NCI-H460 (cell line): ENCODE measurements at regions not wholly inside any gene's neighbourhood (a gene's known extent, or its start where the extent isn't known, plus 50 kb on each side); places are given as distances from the start of the nearest gene placed in this dataset.

Experiments
- DNase-seq: peaks from one replicate; pipeline ENCODE4 v3.0.0-alpha.2; 2016; ENCODE audit warnings: low read depth; ENCODE audit errors: extremely low read depth

- no peak for DNase-seq
Measured at GRCh38 chr12:90172524-90172923, 463.9 kb upstream of the ATP2B1 start.

DNA sequence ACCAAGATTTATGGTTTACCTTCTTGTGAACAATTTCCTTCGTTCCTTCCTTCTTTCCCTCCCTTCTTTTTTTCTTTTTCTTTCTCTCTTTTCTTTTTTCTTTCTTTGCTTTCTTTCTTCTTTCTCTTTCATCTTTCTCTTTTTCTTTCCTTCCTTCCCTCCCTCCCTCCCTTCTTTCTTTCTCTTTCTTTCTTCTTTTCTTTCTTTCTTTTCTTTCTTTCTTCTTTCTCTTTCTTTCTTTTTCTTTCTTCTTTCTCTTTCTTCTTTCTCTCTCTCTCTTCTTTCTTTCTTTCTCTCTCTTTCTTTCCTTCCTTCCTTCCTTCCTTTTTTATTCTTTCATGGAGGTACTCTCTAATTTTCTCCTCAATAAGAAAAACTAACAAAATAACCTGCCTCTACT is 462.1 kb upstream of the ATP2B1 start:
- no peak for DNase-seq

GRCh38 chr12:90167518-90168208 is 459.0 kb upstream of the ATP2B1 start:
- no peak for DNase-seq

DNA sequence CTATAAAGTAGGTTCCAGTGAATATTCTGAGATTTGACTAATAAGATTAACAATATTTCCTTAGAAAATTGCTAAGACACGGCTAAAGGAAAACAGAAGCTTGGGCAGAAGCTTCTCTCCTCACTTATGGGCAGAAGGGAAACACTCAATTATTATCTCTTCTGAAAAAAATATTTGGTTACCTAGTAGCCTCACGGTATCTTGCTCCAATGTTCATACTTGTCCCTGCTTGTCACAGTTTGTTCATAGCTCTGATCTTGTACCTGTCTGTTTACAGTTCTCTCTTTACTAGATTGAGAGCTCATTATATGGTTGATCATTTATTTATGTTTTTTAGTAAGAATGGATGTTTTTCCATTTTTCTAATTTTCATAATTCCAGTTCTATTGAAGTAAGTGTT is 458.0 kb upstream of the ATP2B1 start:
- DNase-seq: no peak

DNA sequence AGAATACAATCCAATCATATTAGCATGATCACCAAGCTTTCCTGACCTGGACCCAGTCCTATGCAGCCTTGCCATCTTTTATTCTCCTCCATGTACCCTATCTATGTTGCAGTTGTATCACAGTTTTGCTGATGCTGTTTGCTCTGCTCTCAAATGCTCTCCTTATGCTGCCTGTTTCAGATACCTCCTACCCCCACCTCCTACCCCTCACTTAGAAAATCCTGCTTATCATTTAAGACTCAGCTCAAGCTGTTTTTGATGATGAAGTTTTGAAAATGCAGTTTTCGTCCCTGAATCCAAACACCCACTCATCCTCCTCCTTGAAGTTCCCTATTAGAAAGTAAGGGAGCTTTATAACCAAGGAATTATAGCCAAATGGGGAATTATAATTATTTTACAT is 457.4 kb upstream of the ATP2B1 start:
- no peak for DNase-seq

- DNase-seq: peak; percentile 31
Measured at GRCh38 chr12:90163975-90164374, 455.3 kb upstream of the ATP2B1 start.

DNA sequence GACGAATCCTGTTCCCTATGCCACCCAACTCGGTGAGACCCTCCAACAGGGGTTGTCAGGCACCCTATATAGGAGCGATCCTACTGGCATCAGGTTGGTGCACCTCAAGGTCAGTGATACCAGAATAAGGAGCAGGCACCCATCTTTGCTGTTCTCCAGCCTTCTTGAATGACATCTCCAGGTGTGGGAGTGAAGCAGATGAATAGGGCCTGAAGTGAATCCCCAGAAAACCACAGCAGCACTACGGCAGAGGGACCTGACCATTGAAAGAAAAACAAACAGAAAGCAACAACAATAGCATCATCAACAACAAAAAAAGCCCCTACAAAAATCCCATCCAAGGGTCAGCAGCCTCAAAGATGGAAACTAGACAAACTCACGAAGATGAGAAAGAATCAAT is 445.2 kb upstream of the ATP2B1 start:
- DNase-seq: no peak

- no peak for DNase-seq
Measured at GRCh38 chr12:90152897-90153624, 444.4 kb upstream of the ATP2B1 start.

DNA sequence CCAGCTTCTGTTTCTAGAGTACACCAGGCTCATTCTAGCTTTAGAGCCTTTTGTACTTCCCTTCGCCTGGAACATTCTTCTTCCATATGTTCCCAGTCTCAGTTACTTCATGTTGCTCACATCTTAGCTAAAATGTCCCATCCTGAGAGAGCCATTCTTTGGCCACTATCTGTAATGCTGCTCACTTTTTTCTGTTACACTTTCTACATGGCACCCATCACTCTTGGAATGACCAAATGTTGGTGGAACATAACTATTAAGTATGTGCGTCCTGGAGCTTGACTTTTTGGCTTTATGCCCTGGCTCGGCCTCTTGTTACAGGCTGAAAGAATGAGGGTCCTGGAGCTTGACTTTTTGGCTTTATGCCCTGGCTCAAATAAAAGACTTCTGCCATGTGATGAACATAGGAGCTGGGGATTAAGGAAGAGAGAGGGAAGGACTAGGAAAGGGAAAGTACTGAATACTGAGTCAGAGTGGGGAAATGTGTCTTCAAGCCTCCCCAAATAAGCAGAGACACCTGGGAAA is 442.9 kb upstream of the ATP2B1 start:
- no peak for DNase-seq

DNA sequence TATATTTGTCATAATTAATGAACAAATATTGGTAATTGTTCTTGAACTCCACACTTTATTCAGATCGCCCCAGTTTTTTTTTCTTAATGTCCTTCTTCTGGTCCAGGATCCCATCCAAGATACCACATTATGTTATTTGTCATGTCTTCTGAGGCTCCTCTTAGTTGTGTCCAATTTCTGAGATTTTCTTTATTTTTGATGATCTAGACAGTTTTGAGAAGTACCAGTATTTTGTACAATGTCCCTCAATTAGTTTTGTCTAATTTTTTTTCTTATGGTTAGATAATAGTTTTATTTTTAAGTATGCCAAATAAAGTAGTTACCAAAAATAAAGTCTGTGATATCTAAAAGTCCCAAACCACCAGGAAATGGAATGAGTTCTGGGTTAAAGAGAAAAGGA is 440.8 kb upstream of the ATP2B1 start:
- DNase-seq: no peak

GRCh38 chr12:90129366-90130030 is 420.9 kb upstream of the ATP2B1 start:
- no peak for DNase-seq

DNA sequence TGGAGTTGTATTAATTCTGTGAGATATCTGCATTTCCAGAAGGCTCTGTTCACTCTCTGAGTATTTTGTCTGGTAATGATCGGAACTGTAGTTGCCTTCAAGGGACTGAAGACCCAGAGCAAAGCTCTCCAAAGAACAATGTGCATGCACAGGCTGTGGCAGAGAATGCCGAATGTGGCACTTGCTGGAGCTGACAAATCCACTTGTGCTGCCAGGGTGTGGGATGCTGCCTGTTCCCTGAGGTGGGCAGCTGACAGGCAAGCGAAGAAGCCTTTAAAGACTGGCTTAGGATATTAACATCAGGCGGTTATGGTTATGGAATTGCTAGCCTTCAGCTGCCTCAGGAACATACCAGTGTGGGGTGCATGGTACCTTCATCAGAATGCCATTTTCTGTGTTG is 419.9 kb upstream of the ATP2B1 start:
- DNase-seq: no peak

DNA sequence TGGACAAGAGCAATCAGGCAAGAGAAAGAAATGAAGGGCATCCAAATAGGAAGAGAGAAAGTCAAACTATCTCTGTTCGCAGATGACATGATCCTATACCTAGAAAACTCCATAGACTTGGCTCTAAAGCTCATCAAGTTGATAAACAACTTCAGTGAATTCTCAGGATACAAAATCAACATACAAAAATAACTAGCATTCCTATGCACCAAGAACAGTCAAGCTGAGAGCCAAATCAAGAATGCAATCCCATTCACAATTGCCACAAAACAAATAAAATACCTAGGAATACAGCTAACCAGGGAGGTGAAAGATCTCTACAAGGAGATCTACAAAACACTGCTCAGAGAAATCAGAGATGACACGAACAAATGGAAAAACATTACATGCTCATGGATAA is 417.5 kb upstream of the ATP2B1 start:
- DNase-seq: no peak

- no peak for DNase-seq
Measured at GRCh38 chr12:90124914-90125313, 416.3 kb upstream of the ATP2B1 start.

DNA sequence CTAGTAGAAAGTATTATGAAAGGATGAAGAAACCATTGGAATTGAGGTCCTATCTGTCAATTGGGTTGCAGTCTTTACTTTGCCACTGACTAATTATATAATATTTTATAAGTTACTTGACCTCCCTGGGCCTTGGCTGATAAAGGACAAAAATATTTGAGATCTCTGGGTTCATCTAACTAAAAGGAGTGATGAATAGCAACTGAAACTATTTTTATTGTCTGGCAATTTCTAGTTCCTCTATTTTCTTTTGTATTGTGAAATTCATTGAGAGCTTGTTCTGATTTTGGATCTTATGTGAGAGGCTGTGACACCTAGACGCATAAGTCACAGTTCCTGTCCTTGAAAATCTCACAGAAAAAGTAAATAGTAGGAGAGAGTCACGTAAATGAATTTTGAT is 415.7 kb upstream of the ATP2B1 start:
- no peak for DNase-seq

DNA sequence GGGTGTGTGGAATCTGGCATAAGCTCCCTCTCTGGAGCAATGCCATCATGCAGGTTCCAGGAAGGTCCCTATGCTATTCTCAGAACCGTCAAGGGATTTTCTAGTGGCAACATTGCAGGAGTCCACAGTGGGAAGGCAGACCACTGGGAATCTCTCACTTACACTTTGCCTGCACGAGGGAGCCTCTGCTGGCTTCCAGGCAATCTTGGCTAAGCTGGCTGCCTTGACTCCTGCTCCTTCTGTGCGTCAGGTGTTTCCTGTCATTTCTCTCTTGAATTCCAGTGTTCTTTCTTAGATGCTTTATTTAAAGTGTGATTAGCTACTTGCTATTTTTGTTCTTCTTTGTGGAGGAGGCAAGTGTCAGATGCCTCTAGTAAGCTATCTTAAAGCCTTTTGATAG is 414.0 kb upstream of the ATP2B1 start:
- no peak for DNase-seq

- no peak for DNase-seq
Measured at GRCh38 chr12:90120627-90121026, 412.0 kb upstream of the ATP2B1 start.

DNA sequence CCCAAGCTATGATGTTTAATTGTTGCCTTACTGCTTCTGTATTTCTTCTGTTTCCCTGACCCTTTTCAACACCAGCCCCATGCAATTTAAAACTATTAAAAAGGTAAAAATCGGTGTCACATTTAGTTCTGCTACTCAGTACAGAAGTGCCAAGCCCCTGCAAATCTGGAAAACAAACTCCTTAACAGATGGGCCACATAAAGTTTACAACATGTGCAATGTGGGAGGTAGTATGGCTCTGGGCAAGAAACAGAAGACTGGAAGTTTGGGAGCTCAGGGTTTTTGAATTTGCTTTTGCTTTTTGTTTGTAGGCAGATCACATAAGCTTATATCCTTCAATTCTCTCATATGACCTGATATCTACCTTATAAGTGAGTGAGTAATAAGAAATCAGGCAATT is 404.0 kb upstream of the ATP2B1 start:
- no peak for DNase-seq

- no peak for DNase-seq
Measured at GRCh38 chr12:90111791-90112580, 403.3 kb upstream of the ATP2B1 start.

- DNase-seq: peak; percentile 22
Measured at GRCh38 chr12:90106568-90106967, 397.9 kb upstream of the ATP2B1 start.
